Small intestine (tissue), 7 donors: ENCODE measurements at regions not wholly inside any gene's neighbourhood (a gene's known extent, or its start where the extent isn't known, plus 50 kb on each side); places are given as distances from the start of the nearest gene placed in this dataset.
"Not testable (repeated sequence)": the region's sequence is repeated elsewhere in the genome, so short reads cannot be mapped to it uniquely, and the experiment has no call there.

ENCODE experiments used
- DNase-seq, 2 donors: peaks; one replicate each; pipeline versions ENCODE4 v3.0.0 to v3.0.0-alpha.2; 2013
- FAIRE-seq: peaks from 2 replicates; lab custom pipeline; 2012; peaks lifted over from hg19 to GRCh38; lab: Jason Lieb, UNC
- H3K27ac ChIP-seq, 3 donors: one replicate each; pipeline ENCODE4 v1.5.1; 2013; ENCODE audit warnings: low read length in 2 of 3, mild to moderate bottlenecking in 2 of 3, control low read depth in 1 of 3, inconsistent platforms in 1 of 3, low read depth in 1 of 3, moderate library complexity in 1 of 3
- H3K27me3 ChIP-seq, 3 donors: one replicate each; pipeline ENCODE4 v1.6.1; 2013; ENCODE audit warnings: low read length in 3 of 3, inconsistent platforms in 1 of 3; ENCODE audit not compliant: control insufficient read depth in 3 of 3, insufficient read depth in 3 of 3
- H3K36me3 ChIP-seq, 3 donors: one replicate each; pipeline ENCODE4 v1.6.1; 2013; ENCODE audit warnings: low read length in 3 of 3, inconsistent platforms in 1 of 3, low read depth in 1 of 3, mild to moderate bottlenecking in 1 of 3, moderate library complexity in 1 of 3; ENCODE audit not compliant: control insufficient read depth in 3 of 3, insufficient read depth in 2 of 3
- H3K4me1 ChIP-seq, 3 donors: one replicate each; pipeline ENCODE4 v1.6.1; 2013; ENCODE audit warnings: low read length in 2 of 3, inconsistent platforms in 1 of 3, low read depth in 1 of 3, mild to moderate bottlenecking in 1 of 3, moderate library complexity in 1 of 3; ENCODE audit not compliant: control insufficient read depth in 3 of 3, insufficient read depth in 2 of 3
- H3K4me3 ChIP-seq, 3 donors: one replicate each; pipeline ENCODE4 v1.5.1; 2013; ENCODE audit warnings: low read length in 3 of 3, control low read depth in 1 of 3, inconsistent platforms in 1 of 3, low read depth in 1 of 3, mild to moderate bottlenecking in 1 of 3, moderate library complexity in 1 of 3
- H3K9me3 ChIP-seq, 2 donors: one replicate each; pipeline ENCODE4 v1.6.1; 2013; ENCODE audit warnings: low read depth in 1 of 2, low read length in 1 of 2; ENCODE audit not compliant: control insufficient read depth in 2 of 2, insufficient read depth in 1 of 2
- WGBS, 3 donors: extraction: QIAGEN DNeasy Blood & Tissue Kit; methylation state at CpG; one replicate each; pipeline ENCODE4 v1.1.7; 2013; 5-methylcytosine and 5-hydroxymethylcytosine counted together
- donor health status: healthy with polysubstance abuse.
- donor health status: control.
- donor health status: control.
- donor health status: Bipolar disorder and iron deficiency.
- donor health status: healthy.

DNA sequence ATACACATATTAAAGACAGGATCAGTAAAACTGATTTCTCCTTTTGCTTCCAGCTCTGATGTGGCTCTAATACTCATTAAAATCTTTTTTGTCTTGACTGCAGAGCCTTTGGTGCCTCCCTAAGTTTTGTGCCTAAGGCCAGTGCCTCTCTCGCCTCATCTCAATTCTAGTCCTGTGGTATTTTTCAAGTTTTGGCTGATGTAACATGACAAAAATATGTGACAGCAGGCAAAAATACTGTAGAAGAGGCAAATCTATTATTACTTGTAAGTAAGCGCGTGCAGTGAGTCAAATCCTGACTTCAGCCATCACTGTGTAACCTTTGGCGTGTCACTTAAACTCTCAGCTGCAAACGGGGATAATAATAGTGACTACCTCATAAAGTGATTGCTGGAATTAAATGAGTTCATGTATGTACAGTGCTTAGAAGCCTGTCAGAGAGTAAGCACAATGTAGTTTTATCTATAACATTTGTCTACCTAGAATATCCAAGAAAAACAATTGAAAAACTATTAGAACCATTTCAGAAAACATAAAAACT, 74.0 kb downstream of the MAB21L3 start:
- H3K9me3 ChIP-seq = no peaks in the 10 kb centered on the region
- no peaks in the 10 kb centered on the region for H3K27me3 ChIP-seq
- no peaks in the 10 kb centered on the region for H3K36me3 ChIP-seq
- H3K4me3 ChIP-seq = no peak overlapping the region
- WGBS, 3 donors = 69 to 86% (median 85%) methylated on average over 5 of the region's 5 CpGs
- H3K27ac ChIP-seq = no peak overlapping the region
- DNase-seq = no peak
- H3K4me1 ChIP-seq = peaks cover 0 to 8% (median 0%) of the 10 kb centered on the region in 3 donors
- FAIRE-seq = no peak

DNA sequence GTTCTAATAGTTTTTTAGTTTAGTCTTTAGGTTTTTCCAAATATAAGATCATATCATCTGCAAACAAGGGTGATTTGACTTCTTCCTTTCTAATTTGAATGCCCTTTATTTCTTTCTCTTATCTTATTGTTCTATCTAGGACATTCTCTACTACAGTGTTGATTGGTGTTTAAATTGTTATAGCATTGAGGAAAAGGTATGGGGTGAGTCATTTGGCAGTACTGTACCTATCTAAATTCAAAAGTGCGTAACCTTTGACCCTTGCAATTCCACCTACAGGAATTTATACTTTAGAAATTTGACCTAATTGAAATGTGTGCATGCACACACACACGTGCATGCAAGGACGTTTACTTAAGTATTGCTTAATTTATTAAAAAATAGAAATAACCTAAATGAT, 78.3 kb downstream of the MAB21L3 start:
- Histone ChIP-seq H3K27ac (no peak overlapping the region), H3K4me3 (no peak overlapping the region), H3K27me3 (no peaks in the 10 kb centered on the region), H3K36me3 (no peaks in the 10 kb centered on the region), H3K9me3 (peaks cover 0 to 3% of the 10 kb centered on the region in 2 donors), H3K4me1 (no peaks in the 10 kb centered on the region)
- 36 to 44% (median 42%) methylated on average over 3 of the region's 3 CpGs for WGBS, 3 donors
- DNase-seq (peak in 1 of 2 donors; percentile 60), FAIRE-seq (no peak)

DNA sequence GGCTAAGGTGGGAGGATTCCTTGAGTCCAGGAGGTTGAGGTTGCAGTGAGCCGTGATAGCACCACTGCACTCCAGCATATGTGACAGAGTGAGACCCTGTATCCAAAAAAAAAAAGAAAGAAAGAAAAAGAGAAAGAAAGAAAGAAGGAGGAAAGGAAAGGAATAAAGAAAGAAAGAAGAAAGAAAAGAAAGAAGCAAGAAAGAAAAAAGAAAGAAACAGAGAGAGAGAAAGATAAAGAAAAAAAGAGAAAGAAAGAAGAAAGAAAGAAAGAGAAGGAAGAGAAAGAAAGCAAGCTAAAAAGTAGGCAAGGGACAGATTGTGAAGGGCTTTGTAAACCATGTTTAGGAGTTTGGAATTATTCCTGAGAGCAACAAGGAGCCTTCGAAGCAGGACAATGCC, 80.1 kb downstream of the MAB21L3 start:
- FAIRE-seq (no peak), DNase-seq (no peak)
- Histone ChIP-seq H3K27me3 (no peaks in the 10 kb centered on the region), H3K9me3 (peaks cover 0 to 3% of the 10 kb centered on the region in 2 donors), H3K36me3 (no peaks in the 10 kb centered on the region), H3K27ac (no peak overlapping the region), H3K4me3 (no peak overlapping the region), H3K4me1 (no peaks in the 10 kb centered on the region)
- WGBS, 3 donors = 88 to 98% (median 89%) methylated on average over 2 of the region's 2 CpGs

DNA sequence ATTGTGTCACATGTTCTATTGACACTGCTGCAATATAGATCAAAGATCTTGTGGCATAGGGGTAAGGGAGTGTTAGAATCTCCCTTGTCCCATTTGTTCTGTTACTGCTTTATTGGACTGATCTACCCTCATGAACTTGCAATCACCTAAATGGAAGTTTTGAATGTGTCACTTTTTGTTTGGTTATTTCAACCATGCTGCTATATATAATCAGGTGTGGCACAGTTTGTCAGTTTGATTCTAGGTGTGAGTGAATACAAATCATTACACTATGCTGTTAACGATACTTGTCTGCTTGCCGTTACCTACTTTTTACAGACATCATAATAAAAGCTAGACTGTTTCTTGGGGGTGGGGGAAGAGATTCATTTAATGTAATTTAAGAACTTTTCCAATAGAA, 82.6 kb downstream of the MAB21L3 start:
- Histone ChIP-seq H3K36me3 (no peaks in the 10 kb centered on the region), H3K4me3 (no peak overlapping the region), H3K9me3 (peaks cover 0 to 3% of the 10 kb centered on the region in 2 donors), H3K4me1 (no peaks in the 10 kb centered on the region), H3K27me3 (no peaks in the 10 kb centered on the region), H3K27ac (no peak overlapping the region)
- no peak for DNase-seq
- 92 to 97% (median 96%) methylated on average over 2 of the region's 2 CpGs for WGBS, 3 donors
- no peak for FAIRE-seq

DNA sequence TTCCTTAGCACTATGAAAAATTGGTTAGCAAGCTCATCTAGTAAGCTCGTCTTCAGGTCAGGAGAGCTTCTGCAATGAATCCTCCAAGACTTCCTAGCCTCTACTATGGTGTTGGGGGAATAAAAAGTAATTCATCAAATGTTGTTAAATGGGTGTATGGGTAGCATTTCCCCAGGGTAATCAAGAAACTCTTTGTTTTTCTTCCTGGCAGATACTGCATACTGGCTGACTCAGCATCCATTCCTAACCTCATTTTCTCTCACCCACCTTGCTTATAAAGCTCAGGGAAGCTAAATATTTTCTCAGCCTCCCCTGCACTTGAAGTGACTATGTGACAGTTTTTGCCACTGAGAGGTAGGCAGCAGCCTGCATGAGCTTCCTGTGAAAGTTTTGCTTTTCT, 83.4 kb downstream of the MAB21L3 start:
- peaks cover 0 to 3% of the 10 kb centered on the region in 2 donors for H3K9me3 ChIP-seq
- no peaks in the 10 kb centered on the region for H3K4me1 ChIP-seq
- H3K27ac ChIP-seq = no peak overlapping the region
- DNase-seq (no peak), FAIRE-seq (no peak)
- H3K4me3 ChIP-seq = no peak overlapping the region
- no peaks in the 10 kb centered on the region for H3K36me3 ChIP-seq
- 70 to 94% (median 85%) methylated on average over 1 of the region's 1 CpG for WGBS, 3 donors
- H3K27me3 ChIP-seq = no peaks in the 10 kb centered on the region

GRCh38 chr1:116195077-116195868, 84.1 kb downstream of the MAB21L3 start:
- no peak overlapping the region for H3K27ac ChIP-seq
- FAIRE-seq (no peak), DNase-seq (no peak)
- H3K36me3 ChIP-seq = no peaks in the 10 kb centered on the region
- no peaks in the 10 kb centered on the region for H3K4me1 ChIP-seq
- H3K27me3 ChIP-seq = no peaks in the 10 kb centered on the region
- 4 to 16% (median 12%) methylated on average over 1 of the region's 1 CpG for WGBS, 3 donors
- H3K4me3 ChIP-seq = no peak overlapping the region
- peaks cover 0 to 3% of the 10 kb centered on the region in 2 donors for H3K9me3 ChIP-seq

DNA sequence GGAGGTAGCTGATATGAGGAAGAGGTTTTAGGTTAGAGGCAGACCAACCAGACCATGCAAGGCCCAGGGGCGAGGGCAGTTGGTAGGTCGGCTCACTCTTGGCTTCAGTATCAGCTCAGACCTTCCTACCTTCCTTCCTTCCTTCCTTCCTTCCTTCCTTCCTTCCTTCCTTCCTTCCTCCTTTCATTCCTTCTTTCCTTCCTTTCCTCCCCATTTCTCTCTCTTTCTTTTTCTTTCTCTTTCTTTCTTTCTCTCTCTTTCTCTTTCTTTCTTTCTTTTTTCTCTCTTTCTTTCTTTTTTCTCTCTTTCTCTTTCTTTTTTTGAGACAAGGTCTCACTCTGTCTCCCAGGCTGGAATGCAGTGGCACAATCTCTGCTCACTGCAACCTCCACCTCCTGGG, 89.1 kb downstream of the MAB21L3 start:
- not testable (repeated sequence) for H3K4me1 ChIP-seq, H3K27ac ChIP-seq, H3K36me3 ChIP-seq, H3K4me3 ChIP-seq, DNase-seq, H3K9me3 ChIP-seq, FAIRE-seq, H3K27me3 ChIP-seq
- WGBS, 3 donors = 62 to 90% (median 79%) methylated on average over 2 of the region's 2 CpGs

DNA sequence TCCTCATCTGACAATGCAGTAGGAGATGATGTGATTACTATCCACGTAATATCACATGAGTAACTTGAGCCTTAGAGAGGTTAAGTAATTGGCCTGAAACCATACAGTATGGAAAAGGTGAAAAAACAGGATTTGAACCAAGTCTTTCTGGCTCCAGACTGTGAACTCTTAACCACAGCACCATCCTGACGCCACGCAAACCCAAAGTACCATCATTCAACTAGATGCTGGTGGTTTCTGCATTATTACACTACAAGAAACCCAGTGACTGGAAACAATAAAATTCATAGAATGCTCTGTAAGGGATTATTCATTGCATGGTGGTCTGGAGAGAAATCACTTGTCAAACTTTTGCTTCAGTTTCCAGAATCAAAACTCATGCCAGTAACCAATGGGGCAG, 90.7 kb downstream of the MAB21L3 start:
- no peaks in the 10 kb centered on the region for H3K36me3 ChIP-seq
- no peaks in the 10 kb centered on the region for H3K27me3 ChIP-seq
- FAIRE-seq (no peak), DNase-seq (no peak)
- H3K4me1 ChIP-seq = no peaks in the 10 kb centered on the region
- H3K27ac ChIP-seq = no peak overlapping the region
- H3K9me3 ChIP-seq = no peaks in the 10 kb centered on the region
- WGBS, 3 donors = 85 to 94% (median 85%) methylated on average over 3 of the region's 3 CpGs
- H3K4me3 ChIP-seq = no peak overlapping the region
